HCT116 (cell line): ENCODE measurements at regions not wholly inside any gene's neighbourhood (a gene's known extent, or its start where the extent isn't known, plus 50 kb on each side); places are given as distances from the start of the nearest gene placed in this dataset.

ENCODE experiments used
- CTCF ChIP-seq, 3 experiments: fragments of 200-600 bp in 1 of 3; sonication (generic) in 1 of 3; IDR thresholded peaks in 2 of 3; conservative IDR thresholded peaks in 1 of 3; 2 replicates each; pipeline ENCODE4 v1.5.1; 2012 to 2017; ENCODE audit warnings: low read depth in 2 of 3, low read length in 2 of 3, antibody characterized with exemption in 1 of 3, borderline replicate concordance in 1 of 3, control low read depth in 1 of 3, mild to moderate bottlenecking in 1 of 3, mixed read lengths in 1 of 3, mixed run types in 1 of 3, moderate library complexity in 1 of 3; ENCODE audit not compliant: insufficient read depth in 1 of 3
- EZH2 ChIP-seq: fragments of 200-600 bp; sonication (generic); IDR thresholded peaks from 2 replicates; pipeline ENCODE4 v1.6.1; 2017; ENCODE audit warnings: antibody characterized with exemption, mixed run types
- POLR2A ChIP-seq: IDR thresholded peaks from 2 replicates; pipeline ENCODE4 v1.7.0; 2011; ENCODE audit warnings: borderline replicate concordance; ENCODE audit not compliant: insufficient read depth, insufficient read length; ENCODE audit errors: extremely low read depth

GRCh38 chr9:106724566-106724965 lies 138.4 kb upstream of the ZNF462 start:
- TF ChIP-seq EZH2, result no peak
- no peak for TF ChIP-seq CTCF (IDR thresholded peaks at IDR 0.05 in 2 of 3, conservative IDR thresholded peaks at IDR 0.05 in 1 of 3; ENCODE audit: borderline replicate concordance in 1 of 3, insufficient read depth in 1 of 3, low read depth in 2 of 3, low read length in 2 of 3)
- TF ChIP-seq POLR2A, result no peak
